CD8-positive, alpha-beta memory T cell (primary cell): ENCODE measurements at regions not wholly inside any gene's neighbourhood (a gene's known extent, or its start where the extent isn't known, plus 50 kb on each side); places are given as distances from the start of the nearest gene placed in this dataset.

Experiments used
- CTCF ChIA-PET: fragments of 350-600 bp; sonication (Branson Sonifier 250); formaldehyde crosslinking; loops from one replicate; lab custom pipeline; 2021; ENCODE audit warnings: antibody characterized with exemption; lab: Charles Lee
- POLR2A ChIA-PET: fragments of 350-600 bp; sonication (Branson Sonifier 250); formaldehyde crosslinking; loops from one replicate; lab custom pipeline; 2021; ENCODE audit warnings: antibody characterized with exemption; lab: Charles Lee
- DNase-seq, 5 donors: peaks; one replicate each; pipeline versions ENCODE4 v3.0.0 to v3.0.0-alpha.2; 2020 to 2022; ENCODE audit warnings: mixed read lengths in 1 of 5
- H3K27ac ChIP-seq: one replicate; pipeline ENCODE4 v1.7.0; 2013; ENCODE audit warnings: low read depth, mild to moderate bottlenecking, low read length, moderate library complexity
- H3K27me3 ChIP-seq: 2 replicates; pipeline ENCODE4 v1.7.0; 2013; ENCODE audit warnings: low read length, mild to moderate bottlenecking; ENCODE audit not compliant: insufficient read depth, poor library complexity, severe bottlenecking
- H3K36me3 ChIP-seq: 2 replicates; pipeline ENCODE4 v1.7.0; 2013; ENCODE audit warnings: mild to moderate bottlenecking, low read length, moderate library complexity; ENCODE audit not compliant: insufficient read depth
- H3K4me1 ChIP-seq: 2 replicates; pipeline ENCODE4 v1.7.0; 2013; ENCODE audit warnings: mild to moderate bottlenecking, low read length, moderate library complexity; ENCODE audit not compliant: insufficient read depth
- H3K4me3 ChIP-seq: 2 replicates; pipeline ENCODE4 v1.7.0; 2013; ENCODE audit warnings: mild to moderate bottlenecking, low read length
- H3K9me3 ChIP-seq: 2 replicates; pipeline ENCODE4 v1.7.0; 2013; ENCODE audit warnings: mild to moderate bottlenecking, low read length
- H3K27ac Mint-ChIP-seq, 8 donors: one replicate each; pipeline ENCODE4 v1.8.0; 2020 to 2021; ENCODE audit warnings: mixed read lengths in 8 of 8, mild to moderate bottlenecking in 6 of 8, inconsistent platforms in 3 of 8, moderate library complexity in 3 of 8
- H3K27me3 Mint-ChIP-seq, 2 donors: one replicate each; pipeline ENCODE4 v1.8.0; 2020 to 2021; ENCODE audit warnings: mixed read lengths in 2 of 2, mild to moderate bottlenecking in 1 of 2, moderate library complexity in 1 of 2
- H3K36me3 Mint-ChIP-seq, 3 donors: one replicate each; pipeline ENCODE4 v1.8.0; 2020 to 2021; ENCODE audit warnings: mixed read lengths in 3 of 3, inconsistent platforms in 1 of 3, mild to moderate bottlenecking in 1 of 3
- H3K4me1 Mint-ChIP-seq, 3 donors: one replicate each; pipeline ENCODE4 v1.8.0; 2020 to 2021; ENCODE audit warnings: mixed read lengths in 3 of 3, inconsistent platforms in 1 of 3, mild to moderate bottlenecking in 1 of 3
- H3K4me3 Mint-ChIP-seq, 7 donors: one replicate each; pipeline ENCODE4 v1.8.0; 2020 to 2021; ENCODE audit warnings: mixed read lengths in 7 of 7, mild to moderate bottlenecking in 6 of 7, moderate library complexity in 4 of 7, inconsistent platforms in 2 of 7
- H3K9me3 Mint-ChIP-seq, 5 donors: one replicate each; pipeline ENCODE4 v1.8.0; 2020 to 2022; ENCODE audit warnings: mixed read lengths in 5 of 5, mild to moderate bottlenecking in 3 of 5, moderate library complexity in 2 of 5, inconsistent platforms in 1 of 5

DNA sequence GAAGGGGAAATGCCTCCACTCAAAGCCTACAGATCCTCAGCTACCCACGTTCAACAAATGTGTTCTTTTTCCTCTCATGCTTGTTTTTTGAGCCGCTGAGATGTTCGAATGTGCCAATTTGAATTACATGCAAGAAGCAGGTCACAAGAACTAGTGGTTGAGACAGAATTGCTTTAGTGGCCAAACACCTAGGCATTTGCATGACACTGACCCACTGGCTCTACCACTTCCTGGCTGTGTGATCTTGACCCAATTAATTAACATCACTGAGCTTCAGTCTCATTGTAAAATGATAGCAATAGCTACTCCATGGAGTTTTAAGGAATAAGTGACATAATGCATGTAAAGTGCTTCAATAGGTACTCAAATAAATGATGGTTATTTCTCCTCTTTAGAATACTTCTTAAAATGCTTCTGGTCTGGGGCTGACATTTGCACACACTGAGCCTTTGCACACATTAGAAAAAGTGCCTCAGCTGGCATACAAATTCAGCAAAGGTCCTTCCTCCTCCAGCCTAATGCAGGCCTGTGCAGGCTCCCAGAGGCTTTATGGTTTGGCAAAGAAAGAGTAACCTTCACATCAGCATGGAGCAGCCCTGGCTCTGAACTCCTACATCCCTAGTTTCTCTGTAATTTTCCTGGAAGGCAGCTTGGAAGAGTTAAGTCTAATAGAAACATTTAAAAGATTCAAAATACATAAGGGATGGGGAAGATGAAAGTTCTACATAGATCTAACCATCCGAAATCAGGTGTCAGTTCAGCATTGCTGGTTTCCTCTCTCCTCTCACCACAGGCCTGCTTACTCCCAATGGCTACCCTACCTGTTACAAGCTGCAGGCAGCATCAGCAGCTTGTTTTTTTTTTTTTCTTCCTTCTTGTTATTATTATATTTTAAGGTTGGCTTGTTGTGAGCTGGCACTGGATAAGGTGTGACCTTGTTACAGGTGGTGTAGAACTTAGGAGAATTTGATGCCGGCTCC lies 107.4 kb downstream of the TBX19 start:
- POLR2A ChIA-PET, result no interaction called here
- H3K36me3 Mint-ChIP-seq, result no peaks in the 10 kb centered on the region

DNA sequence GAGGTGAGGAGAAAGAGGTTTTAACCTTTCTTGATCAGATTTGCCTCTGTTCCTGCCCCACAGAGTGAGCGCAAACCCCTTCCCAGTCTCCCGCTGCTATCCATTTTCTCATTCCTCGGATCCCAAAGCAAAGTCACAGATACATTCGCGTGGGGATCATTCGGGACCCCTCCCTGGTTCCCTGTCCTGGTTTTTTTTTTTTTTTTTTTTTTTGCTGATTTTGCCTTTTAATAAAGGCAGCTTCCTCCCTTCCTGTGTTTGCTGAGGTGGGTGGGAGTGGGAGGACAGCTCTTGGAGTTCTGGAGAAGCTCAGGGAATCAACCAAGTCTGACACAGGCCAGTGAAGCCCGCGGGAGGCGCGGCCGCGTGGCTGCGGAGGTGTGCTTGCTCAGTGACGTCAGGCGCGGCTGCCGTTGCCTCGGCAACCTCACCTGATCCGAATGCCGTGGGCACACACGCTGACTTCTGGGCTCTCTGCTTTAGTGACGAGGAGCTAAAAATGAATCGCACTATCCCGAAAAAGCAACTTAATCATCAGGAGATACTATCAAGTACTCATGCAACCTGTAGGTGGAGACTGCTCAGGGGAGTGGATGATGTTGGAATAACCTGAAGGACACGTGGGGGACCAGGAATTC lies 106.4 kb downstream of the TBX19 start:
- H3K36me3 ChIP-seq, result no peaks in the 10 kb centered on the region
- peaks cover 27% of the 10 kb centered on the region for H3K4me1 ChIP-seq
- Mint-ChIP-seq H3K4me1 (peaks cover 30 to 36% (median 33%) of the 10 kb centered on the region in 3 donors), H3K27ac (peak overlapping the region; percentile 78 to 99 (median 94)), H3K27me3 (peaks cover 0 to 7% of the 10 kb centered on the region in 2 donors), H3K9me3 (no peaks in the 10 kb centered on the region), H3K4me3 (peak overlapping the region; percentile 26 to 80 (median 76)), H3K36me3 (no peaks in the 10 kb centered on the region)
- peak; percentile 64 to 88 (median 73) for DNase-seq
- no peaks in the 10 kb centered on the region for H3K27me3 ChIP-seq
- no peaks in the 10 kb centered on the region for H3K9me3 ChIP-seq
- peak overlapping the region; percentile 10 for H3K27ac ChIP-seq
- no peak overlapping the region for H3K4me3 ChIP-seq
- CTCF ChIA-PET, result interaction anchor here (0.8 to 3.5 kb wide), 7 partner anchors 12 to 961 kb away, joined by 3 to 12 read pairs (median 3); no protein-coding TSS in a partner anchor
- POLR2A ChIA-PET, result no interaction called here

More for the DNA sequence above, 107.4 kb downstream of the TBX19 start:
- H3K4me3 ChIP-seq, result no peak overlapping the region
- Mint-ChIP-seq H3K27ac (peak overlapping the region; percentile 56 to 99 (median 94)), H3K27me3 (peaks cover 0 to 6% of the 10 kb centered on the region in 2 donors), H3K9me3 (no peaks in the 10 kb centered on the region), H3K4me3 (peak overlapping the region in 6 of 7 donors; percentile 4 to 80 (median 77)), H3K4me1 (peaks cover 40 to 47% (median 42%) of the 10 kb centered on the region in 3 donors)
- peaks cover 36% of the 10 kb centered on the region for H3K4me1 ChIP-seq
- DNase-seq, result no peak
- peak overlapping the region; percentile 10 for H3K27ac ChIP-seq
- H3K36me3 ChIP-seq, result no peaks in the 10 kb centered on the region
- no peaks in the 10 kb centered on the region for H3K27me3 ChIP-seq
- CTCF ChIA-PET, result interaction anchor here (1.2 to 3.5 kb wide), 5 partner anchors 33 to 960 kb away, joined by 3 to 12 read pairs (median 3); no protein-coding TSS in a partner anchor
- no peaks in the 10 kb centered on the region for H3K9me3 ChIP-seq

DNA sequence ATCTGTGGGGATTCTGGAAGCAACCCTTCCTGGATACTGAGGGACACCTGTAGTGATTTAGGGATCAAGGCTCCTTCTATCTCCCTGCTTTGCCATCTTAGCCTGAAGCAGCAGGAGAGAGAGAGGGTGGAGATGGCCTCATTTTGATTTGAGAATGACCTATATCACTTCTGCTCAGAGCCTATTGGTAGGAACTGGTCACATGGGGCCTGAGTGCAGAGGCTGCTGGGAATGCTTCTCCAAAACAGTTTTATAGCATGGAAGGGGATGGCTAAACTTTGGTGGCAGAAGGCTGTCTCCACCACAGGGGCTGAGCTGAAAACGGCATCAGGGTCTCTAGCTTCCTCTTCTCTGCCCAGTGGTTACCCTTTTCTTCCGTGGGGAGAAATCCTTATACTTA lies 105.8 kb downstream of the TBX19 start:
- ChIA-PET POLR2A (interaction anchor here (0.6 kb wide), 1 partner anchor 826 kb away, joined by 3 read pairs; no protein-coding TSS in a partner anchor), CTCF (interaction anchor here (0.8 to 3.5 kb wide), 6 partner anchors 12 to 962 kb away, joined by 3 to 12 read pairs (median 3); no protein-coding TSS in a partner anchor)
- H3K36me3 Mint-ChIP-seq, result no peaks in the 10 kb centered on the region

DNA sequence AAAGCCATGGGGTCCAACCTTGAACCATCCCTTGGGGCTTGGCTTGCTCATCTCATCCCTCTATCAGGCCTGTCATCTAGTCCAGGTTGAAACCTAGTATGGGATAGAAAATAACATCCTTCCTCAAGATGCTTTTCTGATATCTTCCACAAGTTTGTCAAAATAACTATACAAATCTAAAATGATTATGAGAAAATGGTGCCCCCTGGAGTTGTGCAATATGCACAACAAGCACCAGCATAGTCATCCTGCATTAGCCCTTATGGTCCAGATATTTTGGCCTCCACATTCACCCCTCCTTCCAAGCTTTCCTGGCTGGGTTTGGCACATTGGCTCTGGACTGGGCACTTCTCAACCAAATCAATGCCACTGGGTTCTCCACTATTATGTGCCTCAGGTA lies 101.2 kb downstream of the TBX19 start:
- H3K36me3 Mint-ChIP-seq, result peaks cover 0 to 7% (median 0%) of the 10 kb centered on the region in 3 donors
- peaks cover 2% of the 10 kb centered on the region for H3K4me1 ChIP-seq
- no peaks in the 10 kb centered on the region for H3K9me3 Mint-ChIP-seq
- DNase-seq, result no peak
- H3K27me3 Mint-ChIP-seq, result peaks cover 0 to 4% of the 10 kb centered on the region in 2 donors
- CTCF ChIA-PET, result no interaction called here
- no peaks in the 10 kb centered on the region for H3K36me3 ChIP-seq
- H3K4me3 ChIP-seq, result no peak overlapping the region
- no peak overlapping the region for H3K27ac Mint-ChIP-seq
- H3K4me1 Mint-ChIP-seq, result peaks cover under 1 to 3% (median 2%) of the 10 kb centered on the region in 3 donors
- no peak overlapping the region for H3K4me3 Mint-ChIP-seq
- no peak overlapping the region for H3K27ac ChIP-seq
- POLR2A ChIA-PET, result no interaction called here
- H3K9me3 ChIP-seq, result no peaks in the 10 kb centered on the region
- no peaks in the 10 kb centered on the region for H3K27me3 ChIP-seq

More for the DNA sequence above, 105.8 kb downstream of the TBX19 start:
- Mint-ChIP-seq H3K9me3 (no peaks in the 10 kb centered on the region), H3K4me1 (peaks cover 24 to 31% (median 27%) of the 10 kb centered on the region in 3 donors), H3K27me3 (peaks cover 0 to 7% of the 10 kb centered on the region in 2 donors), H3K27ac (peak overlapping the region in 6 of 8 donors; percentile 90 to 99 (median 94)), H3K4me3 (peak overlapping the region in 3 of 7 donors; percentile 76 to 80 (median 79))
- DNase-seq, result no peak
- Histone ChIP-seq H3K4me3 (no peak overlapping the region), H3K9me3 (no peaks in the 10 kb centered on the region), H3K4me1 (peaks cover 21% of the 10 kb centered on the region), H3K27me3 (no peaks in the 10 kb centered on the region), H3K27ac (no peak overlapping the region), H3K36me3 (no peaks in the 10 kb centered on the region)

DNA sequence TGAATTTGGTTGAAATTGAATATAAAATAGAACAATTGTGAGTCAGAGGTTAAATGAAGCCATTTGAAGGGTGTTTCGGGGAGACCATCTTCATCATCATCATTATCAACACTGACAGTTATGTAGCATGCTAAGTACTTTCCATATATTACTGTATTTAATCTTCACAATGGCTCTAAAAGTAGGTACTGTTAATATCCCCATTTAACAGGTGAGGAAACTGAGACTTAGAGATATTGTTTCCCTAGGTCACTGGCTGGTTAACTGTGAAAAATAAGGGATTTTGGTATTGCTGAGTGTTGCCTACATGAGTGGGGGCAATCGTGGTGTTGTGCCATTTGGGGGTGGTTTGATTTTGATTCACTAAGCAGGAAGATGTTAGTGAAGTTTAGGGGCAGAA lies 100.3 kb downstream of the TBX19 start:
- H3K4me3 ChIP-seq, result no peak overlapping the region
- H3K9me3 ChIP-seq, result no peaks in the 10 kb centered on the region
- H3K27ac ChIP-seq, result no peak overlapping the region
- no peak overlapping the region for H3K4me3 Mint-ChIP-seq
- H3K27me3 Mint-ChIP-seq, result peaks cover 0 to 4% of the 10 kb centered on the region in 2 donors
- no peaks in the 10 kb centered on the region for H3K4me1 ChIP-seq
- ChIA-PET POLR2A (no interaction called here), CTCF (interaction anchor here (1.6 kb wide), 1 partner anchor 59 kb away, joined by 5 read pairs; no protein-coding TSS in a partner anchor)
- H3K4me1 Mint-ChIP-seq, result no peaks in the 10 kb centered on the region
- no peak for DNase-seq
- H3K27me3 ChIP-seq, result no peaks in the 10 kb centered on the region
- no peak overlapping the region for H3K27ac Mint-ChIP-seq
- peaks cover 0 to 7% (median 0%) of the 10 kb centered on the region in 3 donors for H3K36me3 Mint-ChIP-seq
- no peaks in the 10 kb centered on the region for H3K9me3 Mint-ChIP-seq
- no peaks in the 10 kb centered on the region for H3K36me3 ChIP-seq

DNA sequence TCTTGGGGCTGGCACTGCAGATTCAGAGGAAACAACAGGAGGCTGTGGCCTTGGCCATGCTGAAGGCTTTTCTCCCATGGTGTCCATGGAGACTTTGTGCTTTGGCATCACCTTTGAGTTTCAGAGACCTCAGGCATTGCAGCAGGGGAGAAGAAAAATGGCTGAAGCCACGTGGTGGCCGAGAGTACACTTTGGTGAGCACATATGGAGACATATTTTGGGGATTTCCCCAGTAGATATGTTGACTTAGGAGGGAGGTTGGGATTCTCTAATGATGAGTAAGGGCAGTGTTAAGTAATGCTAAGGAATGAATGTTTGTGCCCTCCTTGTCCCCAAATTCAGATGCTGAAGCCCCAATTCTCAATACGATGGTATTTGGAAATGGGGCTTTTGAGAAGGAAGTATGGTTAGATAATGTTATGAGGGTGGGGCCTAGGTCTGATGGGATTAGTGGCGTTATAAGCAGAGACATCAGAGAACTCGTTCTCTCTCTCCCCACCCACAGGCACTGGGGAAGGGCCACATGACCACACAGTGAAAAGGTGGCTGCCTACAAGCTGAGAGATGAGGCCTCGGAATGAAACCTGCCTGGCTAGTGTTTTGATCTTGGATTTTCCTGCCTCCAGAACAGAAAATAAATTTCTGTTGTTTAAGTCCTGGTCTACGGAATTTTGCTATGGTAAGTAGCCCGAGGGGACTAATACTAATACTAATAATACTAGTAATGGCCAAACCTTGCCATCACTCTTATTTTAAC lies 98.6 kb downstream of the TBX19 start:
- no peak overlapping the region for H3K27ac Mint-ChIP-seq

DNA sequence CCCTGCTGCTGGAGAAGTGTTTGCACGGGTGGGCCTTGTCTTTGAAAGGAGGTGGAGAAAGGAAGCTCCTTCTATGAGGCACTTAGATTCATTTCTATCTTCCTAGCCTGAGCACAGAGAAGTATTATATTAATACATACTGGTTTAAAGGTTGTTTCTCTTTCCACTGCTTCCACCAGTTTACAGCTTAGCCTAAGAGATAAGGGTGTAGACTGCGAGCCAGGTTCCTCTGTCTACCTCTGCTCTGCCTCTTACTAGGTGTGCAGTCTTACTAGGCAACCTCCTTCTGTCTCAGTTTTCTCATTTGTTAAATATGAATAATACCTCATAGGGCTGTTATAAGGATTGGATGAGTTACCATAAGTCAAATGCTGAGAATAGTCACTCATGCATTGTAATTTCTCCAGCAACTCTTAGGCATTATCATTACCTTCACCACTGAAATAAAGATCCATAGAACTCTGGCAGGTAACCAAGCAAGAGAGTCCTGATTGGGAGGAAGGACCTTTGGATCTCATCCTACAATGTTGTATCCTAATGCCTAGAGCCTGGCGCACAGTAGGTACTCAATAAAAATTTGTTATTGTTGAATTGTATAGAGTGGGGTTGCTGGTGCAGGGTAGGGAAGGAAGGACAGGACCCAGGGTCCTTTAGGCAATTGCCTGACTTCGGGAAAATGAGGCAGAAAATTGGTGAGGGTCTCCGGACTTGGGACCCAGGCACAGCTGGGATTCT lies 95.1 kb downstream of the TBX19 start:
- Histone ChIP-seq H3K27ac (no peak overlapping the region), H3K4me3 (no peak overlapping the region), H3K27me3 (no peaks in the 10 kb centered on the region), H3K9me3 (no peaks in the 10 kb centered on the region), H3K4me1 (no peaks in the 10 kb centered on the region), H3K36me3 (no peaks in the 10 kb centered on the region)
- no peaks in the 10 kb centered on the region for H3K9me3 Mint-ChIP-seq
- H3K36me3 Mint-ChIP-seq, result peaks cover 0 to 7% (median 0%) of the 10 kb centered on the region in 3 donors
- peaks cover 0 to 3% (median 0%) of the 10 kb centered on the region in 3 donors for H3K4me1 Mint-ChIP-seq
- peaks cover 0 to 3% of the 10 kb centered on the region in 2 donors for H3K27me3 Mint-ChIP-seq
- H3K4me3 Mint-ChIP-seq, result no peak overlapping the region
- ChIA-PET CTCF (interaction anchor here (1.0 to 1.6 kb wide), 3 partner anchors 11 to 33 kb away, joined by 3 to 8 read pairs (median 3); no protein-coding TSS in a partner anchor), POLR2A (no interaction called here)
- no peak for DNase-seq
- H3K27ac Mint-ChIP-seq, result peak overlapping the region in 2 of 8 donors; percentile 12 to 17

More for the DNA sequence above, 98.6 kb downstream of the TBX19 start:
- Mint-ChIP-seq H3K9me3 (no peaks in the 10 kb centered on the region), H3K36me3 (peaks cover 0 to 7% (median 0%) of the 10 kb centered on the region in 3 donors), H3K27me3 (peaks cover 0 to 4% of the 10 kb centered on the region in 2 donors), H3K4me1 (no peaks in the 10 kb centered on the region), H3K4me3 (no peak overlapping the region)
- Histone ChIP-seq H3K36me3 (no peaks in the 10 kb centered on the region), H3K27me3 (no peaks in the 10 kb centered on the region), H3K9me3 (no peaks in the 10 kb centered on the region), H3K4me1 (no peaks in the 10 kb centered on the region), H3K4me3 (no peak overlapping the region), H3K27ac (no peak overlapping the region)
- POLR2A ChIA-PET, result no interaction called here
- CTCF ChIA-PET, result interaction anchor here (1.2 kb wide), 1 partner anchor 37 kb away, joined by 5 read pairs; no protein-coding TSS in a partner anchor
- no peak for DNase-seq
